Activated T-helper 2 cell treated with anti-CD3 and anti-CD28 coated beads, Interferon-gamma antibody, Interleukin-2, Interleukin-4, amounts not matched to agents 10 μg/mL and 5 μg/mL and 100 μg/mL, durations not matched to agents 14 hours and 24 hours and 36 hours (primary cell): ENCODE measurements at regions not wholly inside any gene's neighbourhood (a gene's known extent, or its start where the extent isn't known, plus 50 kb on each side); places are given as distances from the start of the nearest gene placed in this dataset.

ENCODE experiments used
- DNase-seq: peaks from one replicate; pipeline ENCODE4 v3.0.0; 2021; ENCODE audit warnings: low spot score
- H3K27ac Mint-ChIP-seq: one replicate; pipeline ENCODE4 v1.8.0; 2021; ENCODE audit warnings: mixed read lengths
- H3K27me3 Mint-ChIP-seq: one replicate; pipeline ENCODE4 v1.8.0; 2021; ENCODE audit warnings: low read depth, mixed read lengths
- H3K36me3 Mint-ChIP-seq: one replicate; pipeline ENCODE4 v1.8.0; 2021; ENCODE audit warnings: low read depth, mixed read lengths
- H3K4me1 Mint-ChIP-seq: one replicate; pipeline ENCODE4 v1.8.0; 2021; ENCODE audit warnings: low read depth, mixed read lengths
- H3K4me3 Mint-ChIP-seq: one replicate; pipeline ENCODE4 v1.8.0; 2021; ENCODE audit warnings: low read depth, mild to moderate bottlenecking, moderate library complexity, mixed read lengths
- H3K9me3 Mint-ChIP-seq: one replicate; pipeline ENCODE4 v1.8.0; 2021; ENCODE audit warnings: mixed read lengths
- intact Hi-C: fragments of 100-400 bp; cut with micrococcal nuclease; formaldehyde crosslinking; loops from one replicate; pipeline ENCODE4 v1.15.1; 2023

DNA sequence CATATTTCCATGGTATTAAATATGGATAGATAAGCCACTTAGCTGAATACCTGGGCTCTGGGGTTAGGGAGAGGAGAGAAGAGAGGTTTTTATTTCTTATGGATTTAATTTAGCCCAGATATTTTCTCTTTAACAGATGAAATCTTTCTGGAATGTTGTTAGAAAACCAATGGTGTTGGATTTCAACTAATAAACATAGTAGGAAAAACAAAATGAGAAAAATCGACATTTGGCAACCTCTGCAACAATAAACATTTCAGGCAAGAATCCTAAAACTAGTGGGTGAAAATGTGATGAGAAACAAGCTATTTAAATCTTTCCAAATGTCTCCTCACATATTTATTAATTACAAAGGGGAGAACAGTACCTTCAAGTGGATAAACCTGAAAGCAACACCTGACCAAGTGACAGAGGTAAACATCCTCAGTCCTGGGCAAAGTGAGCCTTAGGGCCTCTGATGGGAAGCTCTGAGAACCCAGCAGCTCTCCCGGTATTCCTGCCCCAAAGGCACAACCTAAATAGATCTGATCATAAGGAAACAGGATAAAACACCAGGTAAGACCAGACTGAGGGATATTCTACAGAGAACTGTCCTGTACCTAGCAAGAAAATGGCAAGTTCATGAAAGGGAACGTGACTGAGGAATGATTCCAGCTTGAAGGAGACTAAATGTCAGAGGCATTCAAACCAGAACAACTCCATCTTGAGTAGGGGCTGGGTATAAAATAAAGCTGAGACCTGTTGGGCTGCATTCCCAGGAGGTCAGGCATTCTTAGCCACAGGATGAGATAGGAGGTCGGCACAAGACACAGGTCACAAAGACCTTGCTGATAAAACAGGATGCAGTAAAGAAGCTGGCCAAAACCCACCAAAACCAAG is 163.7 kb downstream of the ESM1 start:
- DNase-seq, result no peak
- intact Hi-C loops, result no loop called here
- Mint-ChIP-seq H3K4me3 (no peak overlapping the region), H3K27ac (no peak overlapping the region), H3K4me1 (no peaks in the 10 kb centered on the region), H3K9me3 (no peaks in the 10 kb centered on the region), H3K36me3 (no peaks in the 10 kb centered on the region), H3K27me3 (peaks cover 34% of the 10 kb centered on the region)

DNA sequence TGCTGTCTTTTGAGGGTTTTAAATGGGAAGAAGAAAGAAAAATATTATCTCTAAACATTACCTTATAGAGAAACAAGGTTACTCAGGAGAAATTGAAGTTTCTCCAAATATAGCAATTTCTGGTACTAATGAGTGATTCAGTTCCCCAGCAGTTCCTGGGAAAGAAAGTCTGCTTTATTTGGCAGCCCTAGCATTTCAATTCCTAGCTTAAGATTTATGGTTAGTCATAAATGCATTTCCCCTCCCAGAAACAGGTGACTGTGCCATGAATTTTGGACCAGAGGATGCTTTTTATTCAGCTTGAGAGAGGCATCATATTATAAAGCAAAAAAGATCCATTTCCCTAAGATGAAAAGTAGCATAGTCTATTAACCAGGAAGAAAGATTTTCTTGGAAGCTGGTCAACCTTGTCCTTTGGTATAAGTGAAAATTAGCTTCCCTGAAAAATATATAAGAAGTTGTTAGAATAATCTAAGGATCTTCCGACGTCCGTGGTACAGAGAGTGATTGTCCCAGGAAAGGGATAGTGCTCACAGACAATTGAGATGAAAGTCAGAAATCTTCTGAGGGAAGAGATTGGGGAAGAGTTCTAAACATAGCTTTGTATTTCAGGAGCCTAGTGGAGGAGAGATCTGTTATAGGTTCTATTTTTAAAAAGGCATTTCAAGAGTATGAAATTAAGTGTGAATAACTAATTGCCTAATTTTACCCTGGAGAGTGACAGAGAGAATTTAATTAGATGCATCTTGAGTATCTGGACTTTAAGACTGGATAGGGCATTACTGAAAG is 164.9 kb downstream of the ESM1 start:
- Mint-ChIP-seq H3K4me3 (no peak overlapping the region), H3K27ac (no peak overlapping the region), H3K36me3 (no peaks in the 10 kb centered on the region), H3K9me3 (no peaks in the 10 kb centered on the region), H3K27me3 (peaks cover 30% of the 10 kb centered on the region), H3K4me1 (no peaks in the 10 kb centered on the region)
- intact Hi-C loops, result no loop called here
- DNase-seq, result no peak

GRCh38 chr5:54807421-54807820 is 178.0 kb downstream of the ESM1 start:
- no peak for DNase-seq
- Mint-ChIP-seq H3K27ac (no peak overlapping the region), H3K4me1 (peaks cover 6% of the 10 kb centered on the region), H3K36me3 (no peaks in the 10 kb centered on the region), H3K9me3 (peaks cover 3% of the 10 kb centered on the region), H3K27me3 (peaks cover 6% of the 10 kb centered on the region), H3K4me3 (no peak overlapping the region)
- intact Hi-C loops, result no loop called here

DNA sequence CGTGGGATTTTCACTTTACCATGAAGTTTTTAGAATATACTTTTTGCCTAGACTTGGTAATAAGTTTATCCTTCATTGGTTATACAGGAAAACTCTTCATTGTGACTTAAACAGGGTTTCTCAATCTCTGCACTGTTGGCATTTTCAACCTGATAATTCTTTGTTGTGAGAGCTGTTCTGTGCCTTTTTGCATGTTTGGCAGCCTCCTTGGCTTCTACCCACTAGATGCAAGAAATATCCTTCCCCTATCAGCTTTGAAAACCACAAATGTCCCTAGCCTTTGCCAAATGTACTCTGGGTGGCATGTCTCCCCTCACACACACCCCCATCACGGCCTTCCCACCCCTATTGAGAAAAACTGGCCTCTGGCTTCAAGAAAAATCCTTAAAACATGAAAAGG is 180.9 kb downstream of the ESM1 start:
- Mint-ChIP-seq H3K36me3 (no peaks in the 10 kb centered on the region), H3K9me3 (peaks cover 3% of the 10 kb centered on the region), H3K27me3 (peaks cover 3% of the 10 kb centered on the region), H3K4me3 (no peak overlapping the region), H3K27ac (no peak overlapping the region), H3K4me1 (peaks cover 9% of the 10 kb centered on the region)
- intact Hi-C loops, result no loop called here
- no peak for DNase-seq

DNA sequence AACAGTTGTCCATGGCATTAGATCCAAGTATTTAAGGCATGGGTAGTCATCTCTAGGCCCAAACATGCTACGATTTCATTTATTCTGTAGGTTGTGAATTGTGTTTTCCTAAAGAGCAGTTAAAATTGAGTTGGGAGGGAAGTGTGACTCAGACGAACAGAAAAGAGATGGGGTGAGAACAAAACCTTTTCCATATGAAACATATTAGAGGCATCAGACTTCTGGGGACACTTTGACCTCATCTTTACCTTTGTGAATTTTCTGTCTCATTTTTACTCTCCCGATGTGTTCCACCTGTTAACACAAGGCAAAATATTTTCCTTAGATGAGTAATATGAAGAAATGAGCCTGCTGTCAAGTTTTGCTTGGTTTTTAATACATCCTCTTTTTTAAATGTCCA is 181.3 kb downstream of the ESM1 start:
- DNase-seq, result no peak
- H3K4me1 Mint-ChIP-seq, result peaks cover 9% of the 10 kb centered on the region
- H3K4me3 Mint-ChIP-seq, result no peak overlapping the region
- H3K27ac Mint-ChIP-seq, result no peak overlapping the region
- peaks cover 3% of the 10 kb centered on the region for H3K27me3 Mint-ChIP-seq
- intact Hi-C loops, result no loop called here
- peaks cover 3% of the 10 kb centered on the region for H3K9me3 Mint-ChIP-seq
- no peaks in the 10 kb centered on the region for H3K36me3 Mint-ChIP-seq

GRCh38 chr5:54803471-54804011 is 181.9 kb downstream of the ESM1 start:
- no peaks in the 10 kb centered on the region for H3K36me3 Mint-ChIP-seq
- peaks cover 9% of the 10 kb centered on the region for H3K4me1 Mint-ChIP-seq
- H3K27ac Mint-ChIP-seq, result no peak overlapping the region
- no peak for DNase-seq
- no peak overlapping the region for H3K4me3 Mint-ChIP-seq
- H3K9me3 Mint-ChIP-seq, result no peaks in the 10 kb centered on the region
- no peaks in the 10 kb centered on the region for H3K27me3 Mint-ChIP-seq
- intact Hi-C loops, result no loop called here

- peaks cover 9% of the 10 kb centered on the region for H3K9me3 Mint-ChIP-seq
- H3K27ac Mint-ChIP-seq, result no peak overlapping the region
- peaks cover 23% of the 10 kb centered on the region for H3K4me1 Mint-ChIP-seq
- H3K36me3 Mint-ChIP-seq, result peaks cover 8% of the 10 kb centered on the region
- DNase-seq, result no peak
- no peak overlapping the region for H3K4me3 Mint-ChIP-seq
- intact Hi-C loops, result no loop called here
- H3K27me3 Mint-ChIP-seq, result peaks cover 17% of the 10 kb centered on the region
Observed at GRCh38 chr5:54799645-54800044, 185.7 kb downstream of the ESM1 start.

DNA sequence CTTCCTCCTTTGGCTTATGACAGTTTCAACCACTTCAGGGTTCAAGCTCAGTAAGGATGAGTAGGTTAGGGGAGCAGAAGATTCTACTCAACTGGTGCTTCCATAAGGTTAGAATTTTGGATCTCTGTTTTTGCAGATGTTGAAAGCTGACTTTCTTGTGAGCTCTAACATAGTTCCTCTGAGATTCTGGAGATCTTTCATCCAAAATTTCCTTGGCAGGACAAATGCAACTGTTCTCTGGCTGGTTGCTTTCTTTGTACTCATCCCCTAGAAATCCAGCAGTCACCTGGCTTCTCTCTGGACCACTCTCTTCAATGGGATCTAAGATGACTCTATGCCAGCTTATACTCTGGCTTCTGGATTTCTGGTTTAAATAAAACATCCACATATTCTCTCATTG is 189.6 kb downstream of the ESM1 start:
- no peak overlapping the region for H3K27ac Mint-ChIP-seq
- no peak for DNase-seq
- peaks cover 37% of the 10 kb centered on the region for H3K4me1 Mint-ChIP-seq
- peaks cover 19% of the 10 kb centered on the region for H3K27me3 Mint-ChIP-seq
- no peak overlapping the region for H3K4me3 Mint-ChIP-seq
- intact Hi-C loops, result loop anchor here (2.0 kb wide), 1 partner anchor 51 kb away; no protein-coding TSS in a partner anchor
- peaks cover 8% of the 10 kb centered on the region for H3K36me3 Mint-ChIP-seq
- H3K9me3 Mint-ChIP-seq, result peaks cover 15% of the 10 kb centered on the region

DNA sequence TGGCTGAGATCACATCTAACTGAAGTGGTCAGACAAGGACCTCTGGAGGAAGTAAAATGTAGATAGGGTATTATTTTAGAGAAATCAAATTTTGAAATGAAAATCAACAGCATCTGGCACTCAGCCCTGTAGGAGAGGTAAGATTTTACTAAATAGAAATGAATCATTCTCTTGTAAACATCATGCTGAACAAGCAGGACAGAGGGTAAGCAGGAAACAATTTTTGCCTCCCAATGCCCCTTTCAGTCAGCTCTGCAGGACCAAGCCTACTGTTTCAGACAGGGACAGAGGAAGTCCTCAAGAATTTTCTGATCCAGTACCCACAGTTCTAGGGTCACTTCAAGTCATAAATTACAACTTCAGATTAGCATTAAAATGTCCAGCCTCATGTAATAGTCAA is 190.1 kb downstream of the ESM1 start:
- peak overlapping the region; percentile 31 for H3K4me3 Mint-ChIP-seq
- peaks cover 23% of the 10 kb centered on the region for H3K27me3 Mint-ChIP-seq
- intact Hi-C loops, result loop anchor here (2.0 kb wide), 1 partner anchor 50 kb away; no protein-coding TSS in a partner anchor
- no peak for DNase-seq
- peak overlapping the region; percentile 88 for H3K27ac Mint-ChIP-seq
- peaks cover 20% of the 10 kb centered on the region for H3K9me3 Mint-ChIP-seq
- H3K4me1 Mint-ChIP-seq, result peaks cover 37% of the 10 kb centered on the region
- peaks cover 8% of the 10 kb centered on the region for H3K36me3 Mint-ChIP-seq

- H3K4me3 Mint-ChIP-seq, result peak overlapping the region; percentile 23
- H3K27ac Mint-ChIP-seq, result peak overlapping the region; percentile 88
- DNase-seq, result peak; percentile 26
- peaks cover 8% of the 10 kb centered on the region for H3K36me3 Mint-ChIP-seq
- H3K4me1 Mint-ChIP-seq, result peaks cover 35% of the 10 kb centered on the region
- H3K9me3 Mint-ChIP-seq, result peaks cover 22% of the 10 kb centered on the region
- intact Hi-C loops, result loop anchor here (1.0 to 5.0 kb wide), 8 partner anchors 37 to 276 kb away; no protein-coding TSS in a partner anchor
- peaks cover 25% of the 10 kb centered on the region for H3K27me3 Mint-ChIP-seq
Observed at GRCh38 chr5:54794135-54794975, 191.0 kb downstream of the ESM1 start.

- peaks cover 8% of the 10 kb centered on the region for H3K36me3 Mint-ChIP-seq
- H3K4me3 Mint-ChIP-seq, result peak overlapping the region; percentile 23
- no peak for DNase-seq
- H3K27ac Mint-ChIP-seq, result peak overlapping the region; percentile 88
- intact Hi-C loops, result loop anchor here (1.0 to 5.0 kb wide), 8 partner anchors 36 to 275 kb away; no protein-coding TSS in a partner anchor
- H3K4me1 Mint-ChIP-seq, result peaks cover 35% of the 10 kb centered on the region
- H3K27me3 Mint-ChIP-seq, result peaks cover 25% of the 10 kb centered on the region
- H3K9me3 Mint-ChIP-seq, result peaks cover 22% of the 10 kb centered on the region
Observed at GRCh38 chr5:54793468-54794134, 191.8 kb downstream of the ESM1 start.
